ENCODE measurements at regions not wholly inside any gene's neighbourhood (a gene's known extent, or its start where the extent isn't known, plus 50 kb on each side); places are given as distances from the start of the nearest gene placed in this dataset.

DNA sequence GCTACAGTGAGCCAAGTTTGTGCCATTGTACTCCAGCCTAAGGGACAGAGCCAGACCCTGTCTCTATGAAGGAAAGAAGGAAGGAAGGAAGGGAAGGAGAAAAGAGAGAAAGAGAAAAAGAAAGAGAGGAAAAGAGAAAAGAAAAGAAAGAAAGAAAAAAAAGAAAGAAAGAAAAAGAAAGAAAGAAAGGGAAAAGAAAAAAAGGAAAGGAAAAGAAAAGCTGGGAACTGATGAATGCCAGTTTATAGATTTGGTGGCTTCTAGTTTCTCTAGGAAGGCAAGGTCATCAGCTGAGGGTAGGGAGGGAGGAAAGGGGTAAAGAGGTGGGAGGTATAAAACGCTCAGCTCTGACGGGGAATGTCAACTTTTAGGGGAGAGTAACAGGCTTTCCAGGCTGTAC, 62.3 kb upstream of the AKT3 start:
- DNase-seq (ENCODE audit: low spot score) (no peak), ATAC-seq (no peak), FAIRE-seq (no peak)
- no peaks in the 10 kb centered on the region for H4K20me1 ChIP-seq (ENCODE audit: insufficient read depth, low read length)
- no peak overlapping the region for H2AFZ ChIP-seq (ENCODE audit: low read length)
- intact Hi-C loops (cut with micrococcal nuclease; ENCODE audit: unreplicated experiment), result no loop called here
- no peak overlapping the region for H3K4me2 ChIP-seq (ENCODE audit: low read depth, low read length)
- H3K27me3 ChIP-seq (ENCODE audit: control insufficient read depth in 1 of 2, insufficient read depth in 2 of 2, low read length in 2 of 2), result peaks cover 1 to 20% of the 10 kb centered on the region in 2 experiments; a peak in 1 of 5 replicates
- ChIA-PET POLR2A (no interaction called here), CTCF (ENCODE audit: low intra/inter-chr PET ratio, low total read pairs) (interaction anchor here (0.6 kb wide), 1 partner anchor 360 kb away, joined by 4 read pairs; no protein-coding TSS in a partner anchor)
- no peaks in the 10 kb centered on the region for H3K9me3 ChIP-seq (ENCODE audit: low read length)
- no peaks in the 10 kb centered on the region for H3K36me3 ChIP-seq (replicated peaks in 1 of 2; ENCODE audit: control insufficient read depth in 1 of 2, insufficient read depth in 2 of 2, low read length in 2 of 2)
- H3K79me2 ChIP-seq (ENCODE audit: insufficient read depth, low read length), result no peaks in the 10 kb centered on the region
- no peaks in the 10 kb centered on the region for H3K4me1 ChIP-seq (ENCODE audit: insufficient read depth, low read length)
- no TSS peak for BruUV-seq (replicated peaks)
- no peak overlapping the region for H3K27ac ChIP-seq (ENCODE audit: extremely low read length, insufficient read depth, low read length)
- in situ Hi-C loops (cut with HindIII; ENCODE audit: extremely low pct_ligation_motif_present, low pct_unique_long_range_greater_than_20kb), result no loop called here
- 0% methylated on average over 2 of the region's 2 CpGs for WGBS (ENCODE audit: low lambda C conversion rate)
- no peak for TF ChIP-seq RFX1 (IDR thresholded peaks at IDR 0.05)
- TF ChIP-seq KDM3A (CRISPR knock-in tag; IDR thresholded peaks at IDR 0.05; ENCODE audit: low read depth), result no peak
- no peak for TF ChIP-seq ZNF432 (CRISPR knock-in tag; IDR thresholded peaks at IDR 0.05; ENCODE audit: borderline replicate concordance)
- TF ChIP-seq STAG1 (CRISPR knock-in tag; IDR thresholded peaks at IDR 0.05), result no peak
- TF ChIP-seq PPARG (CRISPR knock-in tag; conservative IDR thresholded peaks at IDR 0.05), result no peak
- no peak for TF ChIP-seq TBX3 (IDR thresholded peaks at IDR 0.05; ENCODE audit: borderline replicate concordance)
- no peak for TF ChIP-seq ARID2 (CRISPR knock-in tag; IDR thresholded peaks at IDR 0.05; ENCODE audit: borderline replicate concordance)
- TF ChIP-seq NR2F2 (IDR thresholded peaks at IDR 0.05; ENCODE audit: borderline replicate concordance, low read depth), result no peak
- TF ChIP-seq, protein P1, sequence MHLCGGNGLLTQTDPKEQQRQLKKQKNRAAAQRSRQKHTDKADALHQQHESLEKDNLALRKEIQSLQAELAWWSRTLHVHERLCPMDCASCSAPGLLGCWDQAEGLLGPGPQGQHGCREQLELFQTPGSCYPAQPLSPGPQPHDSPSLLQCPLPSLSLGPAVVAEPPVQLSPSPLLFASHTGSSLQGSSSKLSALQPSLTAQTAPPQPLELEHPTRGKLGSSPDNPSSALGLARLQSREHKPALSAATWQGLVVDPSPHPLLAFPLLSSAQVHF (CRISPR knock-in tag; IDR thresholded peaks at IDR 0.05), result no peak
- TF ChIP-seq MBD4 (IDR thresholded peaks at IDR 0.05; ENCODE audit: borderline replicate concordance, low read length), result no peak
- no peak for TF ChIP-seq KLF11 (CRISPR knock-in tag; IDR thresholded peaks at IDR 0.05)
- TF ChIP-seq, protein P2, sequence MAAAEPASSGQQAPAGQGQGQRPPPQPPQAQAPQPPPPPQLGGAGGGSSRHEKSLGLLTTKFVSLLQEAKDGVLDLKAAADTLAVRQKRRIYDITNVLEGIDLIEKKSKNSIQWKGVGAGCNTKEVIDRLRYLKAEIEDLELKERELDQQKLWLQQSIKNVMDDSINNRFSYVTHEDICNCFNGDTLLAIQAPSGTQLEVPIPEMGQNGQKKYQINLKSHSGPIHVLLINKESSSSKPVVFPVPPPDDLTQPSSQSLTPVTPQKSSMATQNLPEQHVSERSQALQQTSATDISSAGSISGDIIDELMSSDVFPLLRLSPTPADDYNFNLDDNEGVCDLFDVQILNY (CRISPR knock-in tag; conservative IDR thresholded peaks at IDR 0.05), result no peak
- TF ChIP-seq FOXK1 (CRISPR knock-in tag; IDR thresholded peaks at IDR 0.05; ENCODE audit: borderline replicate concordance, low read depth), result no peak
- TF ChIP-seq NCOA2 (CRISPR knock-in tag; IDR thresholded peaks at IDR 0.05), result no peak
- no peak for TF ChIP-seq KLF9 (CRISPR knock-in tag; IDR thresholded peaks at IDR 0.05; ENCODE audit: low read depth)
- no peak for TF ChIP-seq GABPA (IDR thresholded peaks at IDR 0.05; ENCODE audit: low read depth, low read length)
- TF ChIP-seq GABPA (CRISPR knock-in tag; IDR thresholded peaks at IDR 0.05; ENCODE audit: low read depth), result no peak
- no peak for TF ChIP-seq RFXANK (CRISPR knock-in tag; IDR thresholded peaks at IDR 0.05)
- no peak overlapping the region for H3K9ac ChIP-seq (ENCODE audit: insufficient read depth, low read depth, low read length)
- H3K4me3 ChIP-seq (replicated peaks in 1 of 3; ENCODE audit: insufficient read depth in 1 of 3, low read depth in 2 of 3, low read length in 3 of 3), result no peak overlapping the region

Data from HepG2 (cell line).